A549 (cell line): ENCODE measurements at regions not wholly inside any gene's neighbourhood (a gene's known extent, or its start where the extent isn't known, plus 50 kb on each side); places are given as distances from the start of the nearest gene placed in this dataset.

Source experiments
- ATAC-seq, 2 experiments: fragments of 200-7000 bp in 1 of 2; fragments of >200 bp in 1 of 2; cut with Nextera tagmentation in 1 of 2; cut with Tn5 transposase in 1 of 2; 3 replicates each; pipeline versions ENCODE4 v1.8.0 to v1.9.1; 2018 to 2020; ENCODE audit warnings: mild to moderate bottlenecking in 1 of 2, moderate library complexity in 1 of 2
- CTCF ChIA-PET: fragments of 300-600 bp; sonication (Branson Sonifier 250); formaldehyde crosslinking; extraction: SDS; loops from one replicate; lab custom pipeline; 2021; ENCODE audit warnings: antibody characterized with exemption, inconsistent platforms; lab: Yijun Ruan, JAX
- POLR2A ChIA-PET: fragments of 350-600 bp; formaldehyde crosslinking; extraction: SDS; loops from one replicate; lab custom pipeline; 2021; ENCODE audit warnings: antibody characterized with exemption, inconsistent platforms; lab: Yijun Ruan, JAX
- DNase-seq, 2 experiments: peaks; one replicate each; pipeline versions ENCODE4 v3.0.0 to v3.0.0-alpha.2; 2011 to 2016; ENCODE audit warnings: low read depth in 1 of 2, low spot score in 1 of 2
- FAIRE-seq: peaks from 2 replicates; lab custom pipeline; 2011; peaks lifted over from hg19 to GRCh38; lab: Jason Lieb, UNC
- H3K27ac ChIP-seq, 2 experiments: fragments of >200 bp; sonication (Bioruptor Twin); formaldehyde crosslinking; 3 replicates each; pipeline ENCODE4 v1.5.1; 2016 to 2017
- H3K4me1 ChIP-seq: fragments of >200 bp; sonication (Bioruptor Twin); formaldehyde crosslinking; 3 replicates; pipeline ENCODE4 v1.6.1; 2016
- H3K4me2 ChIP-seq: fragments of >200 bp; sonication (Bioruptor Twin); formaldehyde crosslinking; 3 replicates; pipeline ENCODE4 v1.6.1; 2016
- H3K4me3 ChIP-seq: fragments of >200 bp; sonication (Bioruptor Twin); formaldehyde crosslinking; 3 replicates; pipeline ENCODE4 v1.5.1; 2016
- H3K9me3 ChIP-seq: fragments of >200 bp; sonication (Bioruptor Twin); formaldehyde crosslinking; 3 replicates; pipeline ENCODE4 v1.6.1; 2016
- BCL3 ChIP-seq: fragments of >200 bp; sonication (Bioruptor Twin); formaldehyde crosslinking; IDR thresholded peaks from 3 replicates; pipeline ENCODE4 v1.6.1; 2016
- CTCF ChIP-seq: fragments of >200 bp; sonication (Bioruptor Twin); formaldehyde crosslinking; IDR thresholded peaks from 3 replicates; pipeline ENCODE4 v1.5.1; 2016
- EHF ChIP-seq: fragments of 250-450 bp; sonication (Bioruptor Pico); IDR thresholded peaks from 2 replicates; pipeline ENCODE4 v1.5.0; 2020; ENCODE audit warnings: mild to moderate bottlenecking
- EHMT2 ChIP-seq: fragments of 200-600 bp; sonication (generic); IDR thresholded peaks from 2 replicates; pipeline ENCODE4 v1.6.1; 2016; ENCODE audit warnings: antibody characterized with exemption, low read depth, mild to moderate bottlenecking, moderate library complexity
- FOSB ChIP-seq: fragments of 250-450 bp; sonication (Bioruptor Pico); IDR thresholded peaks from 2 replicates; pipeline ENCODE4 v1.5.0; 2020; ENCODE audit warnings: mild to moderate bottlenecking, moderate library complexity
- FOXS1 ChIP-seq: fragments of 250-450 bp; sonication (Bioruptor Pico); IDR thresholded peaks from 2 replicates; pipeline ENCODE4 v1.5.0; 2020; ENCODE audit warnings: mild to moderate bottlenecking, moderate library complexity
- HOXA7 ChIP-seq: fragments of 250-450 bp; sonication (Bioruptor Pico); IDR thresholded peaks from 2 replicates; pipeline ENCODE4 v1.5.0; 2020; ENCODE audit warnings: mild to moderate bottlenecking, moderate library complexity
- MAFK ChIP-seq: fragments of 450-650 bp; IDR thresholded peaks from 2 replicates; pipeline ENCODE4 v1.6.1; 2014; ENCODE audit not compliant: partially characterized antibody
- MAZ ChIP-seq: fragments of 150-350 bp; IDR thresholded peaks from 2 replicates; pipeline ENCODE4 v1.6.1; 2014; ENCODE audit warnings: antibody characterized with exemption, low read depth, low read length, borderline replicate concordance
- NFE2L2 ChIP-seq: fragments of 150-350 bp; conservative IDR thresholded peaks from 2 replicates; pipeline ENCODE4 v1.6.1; 2014; ENCODE audit warnings: low read length
- NR3C1 ChIP-seq: fragments of >200 bp; sonication (Bioruptor Twin); formaldehyde crosslinking; IDR thresholded peaks from 3 replicates; pipeline ENCODE4 v1.6.1; 2017
- PBX3 ChIP-seq: IDR thresholded peaks from 2 replicates; pipeline ENCODE4 v1.6.1; 2012
- PHF8 ChIP-seq: fragments of 200-600 bp; sonication (generic); IDR thresholded peaks from 2 replicates; pipeline ENCODE4 v1.6.1; 2016; ENCODE audit warnings: low read depth, mild to moderate bottlenecking, antibody characterized with exemption, moderate library complexity, borderline replicate concordance
- POLR2A ChIP-seq: IDR thresholded peaks from 2 replicates; pipeline ENCODE4 v1.6.1; 2012; ENCODE audit warnings: mild to moderate bottlenecking, low read length
- POLR2AphosphoS2 ChIP-seq: conservative IDR thresholded peaks from 2 replicates; pipeline ENCODE4 v1.6.1; 2012; ENCODE audit warnings: low read length, improper control_type of control experiment, inconsistent platforms
- RAD21 ChIP-seq, 2 experiments: fragments of >200 bp in 1 of 2; sonication (Bioruptor Twin) in 1 of 2; formaldehyde crosslinking in 1 of 2; IDR thresholded peaks in 1 of 2; conservative IDR thresholded peaks in 1 of 2; 2 replicates in 1 of 2; 3 replicates in 1 of 2; pipeline ENCODE4 v1.6.1; 2012 to 2018; ENCODE audit warnings: inconsistent platforms in 1 of 2
- SMC3 ChIP-seq: fragments of >200 bp; sonication (Bioruptor Twin); formaldehyde crosslinking; IDR thresholded peaks from 3 replicates; pipeline ENCODE4 v1.6.1; 2018; ENCODE audit warnings: inconsistent platforms
- SREBF2 ChIP-seq: fragments of 450-650 bp; IDR thresholded peaks from 2 replicates; pipeline ENCODE4 v1.6.1; 2014; ENCODE audit warnings: mild to moderate bottlenecking, moderate library complexity
- TFCP2L1 ChIP-seq: fragments of 250-450 bp; sonication (Bioruptor Pico); IDR thresholded peaks from 2 replicates; pipeline ENCODE4 v1.5.0; 2021; ENCODE audit warnings: mild to moderate bottlenecking
- WGBS: methylation state at CpG from one replicate; pipeline ENCODE4 v1.1.6; 2017; ENCODE audit errors: missing lambda C conversion rate; 5-methylcytosine and 5-hydroxymethylcytosine counted together
- TF ChIP-seq, protein P1 (sequence below): fragments of 150-350 bp; IDR thresholded peaks from 2 replicates; pipeline ENCODE4 v1.6.1; 2014; ENCODE audit warnings: low read depth, mild to moderate bottlenecking, low read length
- TF ChIP-seq, protein P2 (sequence below): fragments of >200 bp; sonication (Bioruptor Twin); formaldehyde crosslinking; IDR thresholded peaks from 2 replicates; pipeline ENCODE4 v1.6.1; 2016
- TF ChIP-seq, protein P3 (sequence below): fragments of 200-600 bp; sonication (generic); IDR thresholded peaks from 2 replicates; pipeline ENCODE4 v1.6.1; 2016; ENCODE audit warnings: antibody characterized with exemption, mild to moderate bottlenecking, moderate library complexity
- TF ChIP-seq, protein P4 (sequence below): IDR thresholded peaks from 2 replicates; pipeline ENCODE4 v1.6.1; 2012

GRCh38 chr21:28516991-28517592 is 475.6 kb downstream of the LTN1 start:
- 26% methylated on average over 6 of the region's 6 CpGs for WGBS
- FAIRE-seq: no peak

DNA sequence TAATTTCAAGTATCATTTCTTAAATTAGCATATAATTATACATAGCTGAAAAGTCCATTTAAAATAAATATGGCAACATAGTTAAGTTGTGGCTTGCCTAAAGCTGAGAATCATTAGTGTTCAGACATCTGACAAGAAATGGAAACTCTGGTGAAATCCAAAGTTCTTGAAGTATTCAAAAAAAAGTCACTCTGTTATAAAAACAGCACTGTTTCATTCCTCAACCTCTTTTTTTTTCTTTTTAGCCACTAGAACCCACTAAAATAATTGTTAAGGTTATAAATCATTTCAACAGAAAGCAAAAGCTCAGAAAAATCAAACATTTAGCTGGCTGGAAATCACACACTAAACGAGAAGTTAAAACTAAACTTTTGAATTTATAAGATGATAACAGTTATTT is 476.7 kb downstream of the LTN1 start:
- H3K4me3 ChIP-seq: no peak overlapping the region
- H3K4me2 ChIP-seq: no peak overlapping the region
- POLR2A ChIA-PET: interaction anchor here (1.1 kb wide), 1 partner anchor 229 kb away, joined by 3 read pairs; no protein-coding TSS in a partner anchor
- no peak overlapping the region for H3K27ac ChIP-seq
- WGBS: 35% methylated on average over 1 of the region's 1 CpG
- H3K9me3 ChIP-seq: no peaks in the 10 kb centered on the region
- DNase-seq (no peak), FAIRE-seq (no peak), ATAC-seq (no peak)
- H3K4me1 ChIP-seq: no peaks in the 10 kb centered on the region
- CTCF ChIA-PET: interaction anchor here (3.2 kb wide), 1 partner anchor 229 kb away, joined by 23 read pairs; no protein-coding TSS in a partner anchor
- TF ChIP-seq FOSB (CRISPR knock-in tag) (no peak), EHF (no peak), PBX3 (no peak), TFCP2L1 (no peak), MAFK (no peak), PHF8 (no peak)
- TF ChIP-seq, protein P1, sequence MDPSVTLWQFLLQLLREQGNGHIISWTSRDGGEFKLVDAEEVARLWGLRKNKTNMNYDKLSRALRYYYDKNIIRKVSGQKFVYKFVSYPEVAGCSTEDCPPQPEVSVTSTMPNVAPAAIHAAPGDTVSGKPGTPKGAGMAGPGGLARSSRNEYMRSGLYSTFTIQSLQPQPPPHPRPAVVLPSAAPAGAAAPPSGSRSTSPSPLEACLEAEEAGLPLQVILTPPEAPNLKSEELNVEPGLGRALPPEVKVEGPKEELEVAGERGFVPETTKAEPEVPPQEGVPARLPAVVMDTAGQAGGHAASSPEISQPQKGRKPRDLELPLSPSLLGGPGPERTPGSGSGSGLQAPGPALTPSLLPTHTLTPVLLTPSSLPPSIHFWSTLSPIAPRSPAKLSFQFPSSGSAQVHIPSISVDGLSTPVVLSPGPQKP: no peak

More at GRCh38 chr21:28516991-28517592, 475.6 kb downstream of the LTN1 start:
- peak overlapping the region; percentile 36; the same call in 1 of the 3 replicates for H3K4me2 ChIP-seq
- no peak overlapping the region for H3K27ac ChIP-seq
- peak; percentile 88 to 95 for ATAC-seq
- TF ChIP-seq CTCF: peak; percentile 30; the same call in 2 of the 3 replicates
- peak; percentile 17 to 32; a peak in 1 of 5 replicates for TF ChIP-seq RAD21 (conservative IDR thresholded peaks at IDR 0.05 in 1 of 2, IDR thresholded peaks at IDR 0.05 in 1 of 2)
- TF ChIP-seq TFCP2L1: no peak
- TF ChIP-seq, protein P2, sequence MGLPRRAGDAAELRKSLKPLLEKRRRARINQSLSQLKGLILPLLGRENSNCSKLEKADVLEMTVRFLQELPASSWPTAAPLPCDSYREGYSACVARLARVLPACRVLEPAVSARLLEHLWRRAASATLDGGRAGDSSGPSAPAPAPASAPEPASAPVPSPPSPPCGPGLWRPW: no peak
- peak; percentile 26; the same call in 1 of the 3 replicates for TF ChIP-seq SMC3
- ChIA-PET POLR2A (interaction anchor here (1.1 kb wide), 1 partner anchor 228 kb away, joined by 3 read pairs; no protein-coding TSS in a partner anchor), CTCF (interaction anchor here (1.0 to 3.2 kb wide), 3 partner anchors 9 to 228 kb away, joined by 4 to 23 read pairs (median 6); no protein-coding TSS in a partner anchor)
- H3K4me3 ChIP-seq: no peak overlapping the region
- H3K9me3 ChIP-seq: no peaks in the 10 kb centered on the region
- peak; percentile 2 to 59 for DNase-seq
- no peaks in the 10 kb centered on the region for H3K4me1 ChIP-seq

DNA sequence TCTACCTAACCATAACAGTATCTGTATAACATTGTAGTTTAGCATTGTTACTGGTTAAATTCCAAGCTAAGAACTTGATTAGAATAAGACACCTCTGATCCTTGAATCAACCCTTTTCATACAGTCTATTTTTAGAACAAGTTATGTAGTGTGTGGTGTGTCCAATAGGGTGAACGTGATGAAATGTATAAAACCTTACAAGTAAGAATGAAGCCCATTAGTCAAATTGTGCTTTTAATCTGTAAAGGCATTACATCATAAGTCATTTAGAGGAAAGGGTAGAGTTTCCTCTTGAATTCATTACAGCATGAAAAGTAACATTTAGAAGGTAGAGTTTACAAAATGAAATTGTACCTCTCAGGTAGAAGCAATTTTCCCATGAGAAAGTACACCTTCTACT is 479.2 kb downstream of the LTN1 start:
- no peak overlapping the region for H3K27ac ChIP-seq
- H3K4me3 ChIP-seq: no peak overlapping the region
- ATAC-seq (no peak), FAIRE-seq (no peak), DNase-seq (no peak)
- WGBS: 0% methylated on average over 1 of the region's 1 CpG
- POLR2A ChIA-PET: no interaction called here
- CTCF ChIA-PET: interaction anchor here (2.6 kb wide), 1 partner anchor 232 kb away, joined by 8 read pairs; no protein-coding TSS in a partner anchor
- H3K4me2 ChIP-seq: no peak overlapping the region
- H3K9me3 ChIP-seq: no peaks in the 10 kb centered on the region
- H3K4me1 ChIP-seq: no peaks in the 10 kb centered on the region
- TF ChIP-seq POLR2AphosphoS2 (no peak), BCL3 (no peak), EHMT2 (no peak), MAZ (no peak), NFE2L2 (no peak), NR3C1 (no peak), SMC3 (no peak), MAFK (no peak), PHF8 (no peak), SREBF2 (no peak), FOXS1 (CRISPR knock-in tag) (no peak), POLR2A (no peak), HOXA7 (CRISPR knock-in tag) (no peak)
- TF ChIP-seq, protein P3, sequence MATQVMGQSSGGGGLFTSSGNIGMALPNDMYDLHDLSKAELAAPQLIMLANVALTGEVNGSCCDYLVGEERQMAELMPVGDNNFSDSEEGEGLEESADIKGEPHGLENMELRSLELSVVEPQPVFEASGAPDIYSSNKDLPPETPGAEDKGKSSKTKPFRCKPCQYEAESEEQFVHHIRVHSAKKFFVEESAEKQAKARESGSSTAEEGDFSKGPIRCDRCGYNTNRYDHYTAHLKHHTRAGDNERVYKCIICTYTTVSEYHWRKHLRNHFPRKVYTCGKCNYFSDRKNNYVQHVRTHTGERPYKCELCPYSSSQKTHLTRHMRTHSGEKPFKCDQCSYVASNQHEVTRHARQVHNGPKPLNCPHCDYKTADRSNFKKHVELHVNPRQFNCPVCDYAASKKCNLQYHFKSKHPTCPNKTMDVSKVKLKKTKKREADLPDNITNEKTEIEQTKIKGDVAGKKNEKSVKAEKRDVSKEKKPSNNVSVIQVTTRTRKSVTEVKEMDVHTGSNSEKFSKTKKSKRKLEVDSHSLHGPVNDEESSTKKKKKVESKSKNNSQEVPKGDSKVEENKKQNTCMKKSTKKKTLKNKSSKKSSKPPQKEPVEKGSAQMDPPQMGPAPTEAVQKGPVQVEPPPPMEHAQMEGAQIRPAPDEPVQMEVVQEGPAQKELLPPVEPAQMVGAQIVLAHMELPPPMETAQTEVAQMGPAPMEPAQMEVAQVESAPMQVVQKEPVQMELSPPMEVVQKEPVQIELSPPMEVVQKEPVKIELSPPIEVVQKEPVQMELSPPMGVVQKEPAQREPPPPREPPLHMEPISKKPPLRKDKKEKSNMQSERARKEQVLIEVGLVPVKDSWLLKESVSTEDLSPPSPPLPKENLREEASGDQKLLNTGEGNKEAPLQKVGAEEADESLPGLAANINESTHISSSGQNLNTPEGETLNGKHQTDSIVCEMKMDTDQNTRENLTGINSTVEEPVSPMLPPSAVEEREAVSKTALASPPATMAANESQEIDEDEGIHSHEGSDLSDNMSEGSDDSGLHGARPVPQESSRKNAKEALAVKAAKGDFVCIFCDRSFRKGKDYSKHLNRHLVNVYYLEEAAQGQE: no peak
- TF ChIP-seq, protein P4, sequence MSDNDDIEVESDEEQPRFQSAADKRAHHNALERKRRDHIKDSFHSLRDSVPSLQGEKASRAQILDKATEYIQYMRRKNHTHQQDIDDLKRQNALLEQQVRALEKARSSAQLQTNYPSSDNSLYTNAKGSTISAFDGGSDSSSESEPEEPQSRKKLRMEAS: no peak
